A549 (cell line): ENCODE measurements at regions not wholly inside any gene's neighbourhood (a gene's known extent, or its start where the extent isn't known, plus 50 kb on each side); places are given as distances from the start of the nearest gene placed in this dataset.

Source experiments
- ATAC-seq, 2 experiments: fragments of 200-7000 bp in 1 of 2; fragments of >200 bp in 1 of 2; cut with Nextera tagmentation in 1 of 2; cut with Tn5 transposase in 1 of 2; 3 replicates each; pipeline versions ENCODE4 v1.8.0 to v1.9.1; 2018 to 2020; ENCODE audit warnings: mild to moderate bottlenecking in 1 of 2, moderate library complexity in 1 of 2
- CTCF ChIA-PET: fragments of 300-600 bp; sonication (Branson Sonifier 250); formaldehyde crosslinking; extraction: SDS; loops from one replicate; lab custom pipeline; 2021; ENCODE audit warnings: antibody characterized with exemption, inconsistent platforms; lab: Yijun Ruan, JAX
- POLR2A ChIA-PET: fragments of 350-600 bp; formaldehyde crosslinking; extraction: SDS; loops from one replicate; lab custom pipeline; 2021; ENCODE audit warnings: antibody characterized with exemption, inconsistent platforms; lab: Yijun Ruan, JAX
- DNase-seq, 2 experiments: peaks; one replicate each; pipeline versions ENCODE4 v3.0.0 to v3.0.0-alpha.2; 2011 to 2016; ENCODE audit warnings: low read depth in 1 of 2, low spot score in 1 of 2
- FAIRE-seq: peaks from 2 replicates; lab custom pipeline; 2011; peaks lifted over from hg19 to GRCh38; lab: Jason Lieb, UNC
- H3K27ac ChIP-seq, 2 experiments: fragments of >200 bp; sonication (Bioruptor Twin); formaldehyde crosslinking; 3 replicates each; pipeline ENCODE4 v1.5.1; 2016 to 2017
- H3K4me1 ChIP-seq: fragments of >200 bp; sonication (Bioruptor Twin); formaldehyde crosslinking; 3 replicates; pipeline ENCODE4 v1.6.1; 2016
- H3K4me2 ChIP-seq: fragments of >200 bp; sonication (Bioruptor Twin); formaldehyde crosslinking; 3 replicates; pipeline ENCODE4 v1.6.1; 2016
- H3K4me3 ChIP-seq: fragments of >200 bp; sonication (Bioruptor Twin); formaldehyde crosslinking; 3 replicates; pipeline ENCODE4 v1.5.1; 2016
- H3K9me3 ChIP-seq: fragments of >200 bp; sonication (Bioruptor Twin); formaldehyde crosslinking; 3 replicates; pipeline ENCODE4 v1.6.1; 2016
- BHLHE40 ChIP-seq: IDR thresholded peaks from 2 replicates; pipeline ENCODE4 v1.6.1; 2012; ENCODE audit warnings: low read depth, low read length, inconsistent platforms
- CBX8 ChIP-seq: fragments of 200-600 bp; sonication (generic); IDR thresholded peaks from 2 replicates; pipeline ENCODE4 v1.6.1; 2016
- CEBPB ChIP-seq, 2 experiments: fragments of >200 bp in 1 of 2; sonication (Bioruptor Twin) in 1 of 2; formaldehyde crosslinking in 1 of 2; IDR thresholded peaks; 2 replicates each; pipeline ENCODE4 v1.6.1; 2012 to 2016
- CHD4 ChIP-seq: fragments of 200-600 bp; sonication (generic); IDR thresholded peaks from 2 replicates; pipeline ENCODE4 v1.6.1; 2016; ENCODE audit warnings: antibody characterized with exemption, mild to moderate bottlenecking, borderline replicate concordance
- EHMT2 ChIP-seq: fragments of 200-600 bp; sonication (generic); IDR thresholded peaks from 2 replicates; pipeline ENCODE4 v1.6.1; 2016; ENCODE audit warnings: antibody characterized with exemption, low read depth, mild to moderate bottlenecking, moderate library complexity
- EP300 ChIP-seq, 2 experiments: fragments of >200 bp; sonication (Bioruptor Twin); formaldehyde crosslinking; IDR thresholded peaks; 2 replicates in 1 of 2; 3 replicates in 1 of 2; pipeline ENCODE4 v1.6.1; 2016 to 2017
- FOSL2 ChIP-seq, 2 experiments: fragments of 450-650 bp in 1 of 2; fragments of >200 bp in 1 of 2; sonication (Bioruptor Twin) in 1 of 2; formaldehyde crosslinking; IDR thresholded peaks; 2 replicates each; pipeline versions ENCODE4 v1.5.0 to v1.6.1; 2016 to 2020; ENCODE audit warnings: mild to moderate bottlenecking in 1 of 2, moderate library complexity in 1 of 2
- HOXA7 ChIP-seq: fragments of 250-450 bp; sonication (Bioruptor Pico); IDR thresholded peaks from 2 replicates; pipeline ENCODE4 v1.5.0; 2020; ENCODE audit warnings: mild to moderate bottlenecking, moderate library complexity
- HOXB5 ChIP-seq: fragments of 250-450 bp; sonication (Bioruptor Pico); IDR thresholded peaks from 2 replicates; pipeline ENCODE4 v1.5.0; 2020; ENCODE audit warnings: mild to moderate bottlenecking, moderate library complexity
- POLR2AphosphoS2 ChIP-seq: conservative IDR thresholded peaks from 2 replicates; pipeline ENCODE4 v1.6.1; 2012; ENCODE audit warnings: low read length, improper control_type of control experiment, inconsistent platforms
- RAD21 ChIP-seq, 2 experiments: fragments of >200 bp in 1 of 2; sonication (Bioruptor Twin) in 1 of 2; formaldehyde crosslinking in 1 of 2; IDR thresholded peaks in 1 of 2; conservative IDR thresholded peaks in 1 of 2; 2 replicates in 1 of 2; 3 replicates in 1 of 2; pipeline ENCODE4 v1.6.1; 2012 to 2018; ENCODE audit warnings: inconsistent platforms in 1 of 2
- RFX5 ChIP-seq: fragments of 450-650 bp; IDR thresholded peaks from 2 replicates; pipeline ENCODE4 v1.7.1; 2014; ENCODE audit warnings: antibody characterized with exemption, mild to moderate bottlenecking, moderate library complexity
- SMC3 ChIP-seq: fragments of >200 bp; sonication (Bioruptor Twin); formaldehyde crosslinking; IDR thresholded peaks from 3 replicates; pipeline ENCODE4 v1.6.1; 2018; ENCODE audit warnings: inconsistent platforms
- TFCP2L1 ChIP-seq: fragments of 250-450 bp; sonication (Bioruptor Pico); IDR thresholded peaks from 2 replicates; pipeline ENCODE4 v1.5.0; 2021; ENCODE audit warnings: mild to moderate bottlenecking
- ZFP36 ChIP-seq: fragments of 450-650 bp; IDR thresholded peaks from 2 replicates; pipeline ENCODE4 v1.6.1; 2014; ENCODE audit warnings: borderline replicate concordance; ENCODE audit not compliant: partially characterized antibody
- ZSCAN20 ChIP-seq: fragments of 250-450 bp; sonication (Bioruptor Pico); IDR thresholded peaks from 2 replicates; pipeline ENCODE4 v1.8.0; 2022; ENCODE audit warnings: mild to moderate bottlenecking, moderate library complexity
- WGBS: methylation state at CpG from one replicate; pipeline ENCODE4 v1.1.6; 2017; ENCODE audit errors: missing lambda C conversion rate; 5-methylcytosine and 5-hydroxymethylcytosine counted together
- TF ChIP-seq, protein P1 (sequence below): IDR thresholded peaks from 2 replicates; pipeline ENCODE4 v1.6.1; 2012
- TF ChIP-seq, protein P2 (sequence below): fragments of 450-650 bp; IDR thresholded peaks from 2 replicates; pipeline ENCODE4 v1.6.1; 2014; ENCODE audit warnings: antibody characterized with exemption

DNA sequence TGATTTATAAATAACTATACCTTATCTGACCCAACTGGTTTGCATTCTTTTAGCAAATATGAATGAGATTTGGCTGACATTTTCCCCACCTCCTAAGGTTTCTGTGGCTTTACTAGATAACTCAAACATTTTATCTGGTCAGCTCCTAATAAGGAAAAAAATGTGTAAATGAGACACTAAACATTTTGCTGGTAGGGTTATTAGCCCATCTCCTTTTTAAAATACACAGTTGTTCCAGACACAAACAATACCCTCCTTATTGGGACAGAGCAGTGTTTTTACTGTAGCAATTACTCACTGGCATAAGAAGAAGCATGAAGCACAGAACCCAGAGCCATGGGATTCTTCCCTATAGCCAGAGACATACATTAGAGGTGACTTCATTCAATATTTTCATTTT is 53.8 kb upstream of the NUF2 start:
- no peak for FAIRE-seq
- ATAC-seq, result no peak
- Histone ChIP-seq H3K4me1 (no peaks in the 10 kb centered on the region), H3K9me3 (no peaks in the 10 kb centered on the region), H3K4me2 (no peak overlapping the region), H3K4me3 (no peak overlapping the region), H3K27ac (no peak overlapping the region)
- POLR2A ChIA-PET, result no interaction called here
- CTCF ChIA-PET, result no interaction called here
- TF ChIP-seq EHMT2 (no peak), BHLHE40 (no peak), RFX5 (no peak), HOXB5 (CRISPR knock-in tag) (no peak), ZSCAN20 (no peak), CBX8 (no peak), FOSL2 (IDR thresholded peaks at IDR 0.05) (no peak), FOSL2 (CRISPR knock-in tag; IDR thresholded peaks at IDR 0.05) (no peak), HOXA7 (CRISPR knock-in tag) (no peak), ZFP36 (no peak), CHD4 (no peak)
- DNase-seq, result no peak

DNA sequence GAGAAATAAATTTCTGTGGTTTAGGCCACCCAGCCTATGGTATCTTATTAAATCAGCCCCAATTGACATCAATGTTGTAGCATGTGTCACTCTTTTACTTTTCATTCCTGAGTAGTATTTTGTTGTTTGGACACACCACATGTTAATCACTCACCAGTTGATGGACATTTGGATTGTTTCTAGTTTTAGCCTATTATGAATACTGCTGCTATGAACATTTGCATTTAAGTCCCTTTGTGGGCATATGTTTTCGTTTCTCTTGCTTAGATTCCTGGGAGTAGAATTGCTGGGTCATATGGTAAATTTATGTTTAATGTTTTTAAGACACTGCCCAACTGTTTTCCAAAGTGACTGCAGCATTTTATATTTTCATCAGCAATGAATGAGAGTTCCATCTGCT is 50.2 kb upstream of the NUF2 start:
- 39% methylated on average over 1 of the region's 1 CpG for WGBS
- Histone ChIP-seq H3K4me3 (no peak overlapping the region), H3K27ac (no peak overlapping the region), H3K4me2 (no peak overlapping the region), H3K9me3 (no peaks in the 10 kb centered on the region), H3K4me1 (peaks cover 5% of the 10 kb centered on the region; the same call in 2 of the 3 replicates)
- FAIRE-seq (no peak), DNase-seq (no peak), ATAC-seq (no peak)
- POLR2A ChIA-PET, result no interaction called here
- CTCF ChIA-PET, result no interaction called here
- TF ChIP-seq EP300 (IDR thresholded peaks at IDR 0.05) (no peak), SMC3 (no peak), ZFP36 (no peak), POLR2AphosphoS2 (no peak), EHMT2 (no peak), RAD21 (conservative IDR thresholded peaks at IDR 0.05 in 1 of 2, IDR thresholded peaks at IDR 0.05 in 1 of 2) (no peak), CEBPB (IDR thresholded peaks at IDR 0.05) (no peak), TFCP2L1 (CRISPR knock-in tag) (no peak)
- TF ChIP-seq, protein P1, sequence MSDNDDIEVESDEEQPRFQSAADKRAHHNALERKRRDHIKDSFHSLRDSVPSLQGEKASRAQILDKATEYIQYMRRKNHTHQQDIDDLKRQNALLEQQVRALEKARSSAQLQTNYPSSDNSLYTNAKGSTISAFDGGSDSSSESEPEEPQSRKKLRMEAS, result no peak
- TF ChIP-seq, protein P2, sequence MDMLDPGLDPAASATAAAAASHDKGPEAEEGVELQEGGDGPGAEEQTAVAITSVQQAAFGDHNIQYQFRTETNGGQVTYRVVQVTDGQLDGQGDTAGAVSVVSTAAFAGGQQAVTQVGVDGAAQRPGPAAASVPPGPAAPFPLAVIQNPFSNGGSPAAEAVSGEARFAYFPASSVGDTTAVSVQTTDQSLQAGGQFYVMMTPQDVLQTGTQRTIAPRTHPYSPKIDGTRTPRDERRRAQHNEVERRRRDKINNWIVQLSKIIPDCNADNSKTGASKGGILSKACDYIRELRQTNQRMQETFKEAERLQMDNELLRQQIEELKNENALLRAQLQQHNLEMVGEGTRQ, result no peak
